ENCODE measurements at regions not wholly inside any gene's neighbourhood (a gene's known extent, or its start where the extent isn't known, plus 50 kb on each side); places are given as distances from the start of the nearest gene placed in this dataset.

DNA sequence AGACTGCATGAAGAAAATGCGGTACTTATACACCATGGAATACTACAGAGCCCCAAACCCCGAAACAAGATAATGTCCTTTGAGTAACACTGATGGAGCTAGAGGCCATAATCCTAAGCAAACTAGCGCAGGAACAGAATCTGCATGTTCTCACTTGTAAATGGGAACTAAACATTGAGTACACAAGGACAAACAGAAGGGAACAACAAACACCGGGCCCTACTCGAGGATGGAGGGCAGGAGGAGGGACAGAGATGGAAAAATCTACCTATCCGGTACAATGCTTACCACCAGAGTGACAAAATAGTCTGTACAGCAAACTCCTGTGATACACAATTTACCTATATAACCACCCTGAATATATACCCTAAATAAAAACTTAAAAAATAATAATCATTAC, 507.9 kb downstream of the IPMK start:
- no peak for DNase-seq (ENCODE audit: low spot score)
- intact Hi-C loops (cut with DNase I) = no loop called here

- intact Hi-C loops (cut with DNase I) = no loop called here
- DNase-seq (ENCODE audit: low spot score) = no peak
Observed at GRCh38 chr10:57754803-57755202, 512.9 kb downstream of the IPMK start.

GRCh38 chr10:57743711-57744110, 524.0 kb downstream of the IPMK start:
- DNase-seq (ENCODE audit: low spot score) = no peak
- intact Hi-C loops (cut with DNase I) = no loop called here

DNA sequence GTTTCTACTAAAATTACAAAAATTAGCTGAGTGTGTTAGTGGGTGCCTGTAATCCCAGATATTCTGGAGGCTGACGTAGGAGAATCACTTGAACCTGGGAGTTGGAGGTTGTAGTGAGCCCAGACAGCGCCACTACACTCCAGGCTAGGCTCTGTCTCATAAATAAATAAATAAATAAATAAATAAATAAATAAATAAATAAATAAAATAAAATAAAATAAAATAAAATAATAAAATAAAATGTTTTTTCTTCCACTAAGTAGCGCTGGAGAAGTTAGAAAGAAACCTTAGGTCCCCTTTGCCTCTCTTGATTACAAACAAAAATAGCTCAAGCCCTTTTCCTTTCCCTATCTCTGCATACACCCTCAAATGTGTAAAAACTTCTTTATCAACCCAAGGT, 525.9 kb downstream of the IPMK start:
- intact Hi-C loops (cut with DNase I) = no loop called here

GRCh38 chr10:57723305-57723704, 544.4 kb downstream of the IPMK start:
- intact Hi-C loops (cut with DNase I) = no loop called here
- DNase-seq (ENCODE audit: low spot score) = no peak

More for the DNA sequence above, 525.9 kb downstream of the IPMK start:
- no peak for DNase-seq (ENCODE audit: low spot score)

DNA sequence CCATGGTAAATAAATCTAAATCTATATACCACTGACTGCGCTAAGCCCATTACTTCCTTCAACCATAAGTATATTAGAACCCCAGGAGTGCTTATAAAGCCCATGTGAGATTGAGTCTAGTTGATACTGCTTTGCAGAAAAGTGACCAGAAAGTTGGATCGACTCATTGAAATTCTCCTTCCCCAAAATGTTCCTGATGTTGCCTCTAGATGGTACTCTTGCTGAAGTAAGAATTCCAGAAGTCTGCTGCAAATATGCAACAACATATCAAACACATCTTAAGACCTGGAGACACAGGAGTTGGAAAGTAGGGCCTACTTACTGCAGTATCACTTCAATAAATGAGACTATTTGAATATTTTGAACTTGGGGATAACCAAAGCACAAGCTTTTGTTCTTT, 550.8 kb downstream of the IPMK start:
- no peak for DNase-seq (ENCODE audit: low spot score)
- intact Hi-C loops (cut with DNase I) = loop anchor here (10.0 kb wide), 1 partner anchor 348 kb away; no protein-coding TSS in a partner anchor

- no peak for DNase-seq (ENCODE audit: low spot score)
- intact Hi-C loops (cut with DNase I) = loop anchor here (10.0 kb wide), 1 partner anchor 350 kb away; no protein-coding TSS in a partner anchor
Observed at GRCh38 chr10:57715233-57715632, 552.5 kb downstream of the IPMK start.

GRCh38 chr10:57707300-57707658, 560.4 kb downstream of the IPMK start:
- no peak for DNase-seq (ENCODE audit: low spot score)
- intact Hi-C loops (cut with DNase I) = no loop called here

- intact Hi-C loops (cut with DNase I) = no loop called here
- DNase-seq (ENCODE audit: low spot score) = no peak
Observed at GRCh38 chr10:57706576-57707299, 561.0 kb downstream of the IPMK start.

DNA sequence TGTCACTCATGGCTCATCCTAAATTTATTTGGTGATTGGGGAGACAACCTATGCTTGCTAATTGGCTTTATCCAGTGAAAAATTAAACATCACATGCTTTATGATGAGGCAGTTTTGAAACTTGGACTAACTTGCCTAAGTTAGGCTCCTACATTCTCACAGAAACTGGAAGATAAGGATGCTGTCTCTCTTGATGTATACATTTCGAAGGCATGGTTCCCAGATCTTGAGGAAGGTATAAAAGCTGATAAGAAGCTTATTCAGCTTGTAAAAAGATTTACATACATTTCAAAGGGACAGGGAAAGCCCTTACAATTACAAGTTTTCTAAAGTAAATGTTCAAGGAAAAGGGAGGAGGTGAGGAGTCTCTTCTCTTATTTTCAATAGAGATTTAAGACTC, 561.7 kb downstream of the IPMK start:
- no peak for DNase-seq (ENCODE audit: low spot score)
- intact Hi-C loops (cut with DNase I) = no loop called here

DNA sequence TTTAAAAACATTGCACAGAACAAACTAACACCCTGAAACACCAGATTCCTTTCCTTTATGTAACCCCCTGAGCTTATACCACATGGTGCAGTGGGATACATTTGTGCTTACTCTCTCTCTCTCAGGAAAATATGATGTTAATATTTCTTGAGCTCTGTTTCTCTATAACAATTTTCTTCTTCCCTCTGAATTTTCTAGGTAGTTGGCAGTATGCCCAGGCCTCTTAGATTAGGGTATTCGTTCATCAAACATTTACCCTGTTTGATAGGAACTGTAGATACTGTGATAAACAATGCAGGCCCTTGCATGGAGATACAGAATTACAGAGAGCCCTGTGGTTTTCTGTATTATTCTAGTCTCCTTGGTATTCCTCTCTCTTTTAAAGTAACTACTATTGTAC, 567.8 kb downstream of the IPMK start:
- intact Hi-C loops (cut with DNase I) = no loop called here
- DNase-seq (ENCODE audit: low spot score) = no peak

- intact Hi-C loops (cut with DNase I) = no loop called here
- DNase-seq (ENCODE audit: low spot score) = no peak
Observed at GRCh38 chr10:57696641-57697040, 571.1 kb downstream of the IPMK start.

DNA sequence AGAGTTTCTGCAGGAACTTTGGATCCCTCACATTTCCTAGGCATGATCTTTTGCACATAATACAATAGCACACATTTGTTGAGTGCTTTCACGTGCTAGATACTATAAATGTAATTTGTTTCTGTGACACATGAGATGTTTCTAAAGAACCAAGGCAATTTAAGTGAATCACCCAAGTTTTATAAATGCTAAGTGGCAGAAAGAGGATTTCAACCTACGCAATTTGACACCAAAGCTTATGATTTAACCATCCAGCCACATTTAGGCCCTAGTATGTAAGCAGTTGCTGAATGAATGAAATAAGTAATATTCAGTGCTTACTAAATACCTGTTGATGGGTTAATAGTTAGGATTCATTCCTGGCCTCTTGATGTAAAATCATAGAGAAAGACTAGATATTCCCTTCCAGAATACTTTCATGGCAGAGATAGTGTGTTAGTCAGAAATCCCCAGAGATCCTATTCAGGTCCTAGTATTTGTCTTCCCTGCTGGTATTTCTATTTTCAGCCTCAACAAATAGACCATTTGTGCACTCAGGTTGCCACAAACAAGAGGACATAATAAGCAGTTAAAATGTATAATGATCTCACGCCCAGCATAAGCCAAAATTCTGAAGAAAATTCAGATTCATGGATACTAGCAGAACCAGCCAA, 572.6 kb downstream of the IPMK start:
- intact Hi-C loops (cut with DNase I) = no loop called here

DNA sequence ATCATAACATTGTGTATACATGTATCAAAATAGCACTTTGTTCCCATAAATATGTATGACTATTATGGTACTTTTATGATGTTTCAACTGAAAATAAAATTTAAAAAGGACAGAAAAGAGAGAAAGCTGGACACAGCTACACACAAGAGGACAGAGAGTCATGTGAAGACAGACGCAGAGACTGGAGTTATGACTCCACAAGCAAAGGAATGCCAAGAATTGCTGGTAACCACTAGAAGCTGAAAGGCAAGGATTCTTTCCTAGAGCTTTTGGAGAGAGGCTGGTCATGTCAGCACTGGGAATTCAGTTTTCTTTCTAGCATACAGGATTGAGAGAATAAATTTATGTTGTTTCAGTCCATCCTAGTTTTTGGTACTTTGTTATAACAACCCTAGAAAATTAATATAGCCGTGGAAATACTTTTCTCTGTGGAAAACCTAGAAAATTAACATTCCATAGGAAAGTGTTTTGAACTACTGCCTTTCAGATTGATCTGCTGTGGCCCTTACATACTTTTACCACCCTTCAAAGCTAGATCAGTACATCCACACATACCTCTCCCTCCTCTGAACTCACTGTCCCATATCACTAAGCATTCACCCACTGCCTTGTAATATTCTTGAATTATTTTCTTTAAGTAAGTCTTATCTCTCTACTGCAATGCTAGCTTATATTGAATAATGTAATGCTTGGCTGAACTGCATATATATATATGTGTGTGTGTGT, 575.3 kb downstream of the IPMK start:
- intact Hi-C loops (cut with DNase I) = no loop called here
- no peak for DNase-seq (ENCODE audit: low spot score)

More for the DNA sequence above, 572.6 kb downstream of the IPMK start:
- DNase-seq (ENCODE audit: low spot score) = no peak

- no peak for DNase-seq (ENCODE audit: low spot score)
- intact Hi-C loops (cut with DNase I) = no loop called here
Observed at GRCh38 chr10:57689596-57690297, 577.9 kb downstream of the IPMK start.

GRCh38 chr10:57679916-57680315, 587.8 kb downstream of the IPMK start:
- intact Hi-C loops (cut with DNase I) = no loop called here
- DNase-seq (ENCODE audit: low spot score) = no peak

GRCh38 chr10:57675125-57675524, 592.6 kb downstream of the IPMK start:
- intact Hi-C loops (cut with DNase I) = no loop called here

GRCh38 chr10:57673446-57673960, 594.2 kb downstream of the IPMK start:
- DNase-seq (ENCODE audit: low spot score) = no peak
- intact Hi-C loops (cut with DNase I) = no loop called here

More at GRCh38 chr10:57675125-57675524, 592.6 kb downstream of the IPMK start:
- DNase-seq (ENCODE audit: low spot score) = no peak

- intact Hi-C loops (cut with DNase I) = no loop called here
- no peak for DNase-seq (ENCODE audit: low spot score)
Observed at GRCh38 chr10:57664815-57665214, 602.9 kb downstream of the IPMK start.

DNA sequence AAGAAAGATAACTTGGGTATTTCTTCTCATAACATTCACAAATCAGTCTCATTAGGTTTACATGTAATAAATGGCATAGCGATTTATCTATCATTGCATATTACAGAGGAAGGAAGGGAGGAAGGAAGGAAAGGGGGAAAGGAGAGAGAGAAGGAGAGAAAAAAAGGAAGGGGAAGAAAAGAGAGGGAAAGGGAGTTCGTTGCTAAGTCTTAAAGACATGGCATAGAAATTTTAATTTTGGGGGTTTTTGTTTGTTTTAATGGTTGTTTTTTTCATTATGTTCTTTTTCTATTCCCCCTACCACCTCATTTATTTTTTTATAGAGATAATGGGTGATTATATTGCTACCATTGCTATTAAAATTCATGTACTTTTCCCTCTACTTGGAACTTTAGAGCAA, 604.3 kb downstream of the IPMK start:
- intact Hi-C loops (cut with DNase I) = no loop called here
- no peak for DNase-seq (ENCODE audit: low spot score)

All from cardiac septum (tissue), 1 donor.